ENCODE measurements at regions not wholly inside any gene's neighbourhood (a gene's known extent, or its start where the extent isn't known, plus 50 kb on each side); places are given as distances from the start of the nearest gene placed in this dataset.

GRCh38 chr15:97346221-97346620 lies 614.3 kb upstream of the ARRDC4 start:
- no peak for DNase-seq (ENCODE audit: low spot score)

GRCh38 chr15:97350813-97351212 lies 609.7 kb upstream of the ARRDC4 start:
- no peak for DNase-seq (ENCODE audit: low spot score)

GRCh38 chr15:97383516-97383915 lies 577.0 kb upstream of the ARRDC4 start:
- no peak for DNase-seq (ENCODE audit: low spot score)

GRCh38 chr15:97386940-97387339 lies 573.6 kb upstream of the ARRDC4 start:
- no peak for DNase-seq (ENCODE audit: low spot score)

GRCh38 chr15:97401195-97401594 lies 559.3 kb upstream of the ARRDC4 start:
- no peak for DNase-seq (ENCODE audit: low spot score)

- DNase-seq (ENCODE audit: low spot score): no peak
These were observed 558.5 kb upstream of the ARRDC4 start for GRCh38 chr15:97401970-97402369.

GRCh38 chr15:97406841-97407240 lies 553.7 kb upstream of the ARRDC4 start:
- no peak for DNase-seq (ENCODE audit: low spot score)

- DNase-seq (ENCODE audit: low spot score): no peak
These were observed 549.5 kb upstream of the ARRDC4 start for GRCh38 chr15:97410897-97411575.

- no peak for DNase-seq (ENCODE audit: low spot score)
These were observed 540.4 kb upstream of the ARRDC4 start for GRCh38 chr15:97420130-97420529.

GRCh38 chr15:97425596-97425995 lies 534.9 kb upstream of the ARRDC4 start:
- no peak for DNase-seq (ENCODE audit: low spot score)

- no peak for DNase-seq (ENCODE audit: low spot score)
These were observed 517.4 kb upstream of the ARRDC4 start for GRCh38 chr15:97443101-97443500.

- no peak for DNase-seq (ENCODE audit: low spot score)
These were observed 514.4 kb upstream of the ARRDC4 start for GRCh38 chr15:97446138-97446537.

GRCh38 chr15:97456521-97457202 lies 503.8 kb upstream of the ARRDC4 start:
- no peak for DNase-seq (ENCODE audit: low spot score)

- no peak for DNase-seq (ENCODE audit: low spot score)
These were observed 503.2 kb upstream of the ARRDC4 start for GRCh38 chr15:97457203-97457847.

GRCh38 chr15:97459771-97460170 lies 500.7 kb upstream of the ARRDC4 start:
- no peak for DNase-seq (ENCODE audit: low spot score)

GRCh38 chr15:97461226-97461625 lies 499.3 kb upstream of the ARRDC4 start:
- DNase-seq (ENCODE audit: low spot score): no peak

GRCh38 chr15:97463696-97464095 lies 496.8 kb upstream of the ARRDC4 start:
- DNase-seq (ENCODE audit: low spot score): no peak

- no peak for DNase-seq (ENCODE audit: low spot score)
These were observed 490.1 kb upstream of the ARRDC4 start for GRCh38 chr15:97470417-97470816.

- no peak for DNase-seq (ENCODE audit: low spot score)
These were observed 486.9 kb upstream of the ARRDC4 start for GRCh38 chr15:97473627-97474026.

- no peak for DNase-seq (ENCODE audit: low spot score)
These were observed 480.5 kb upstream of the ARRDC4 start for GRCh38 chr15:97479957-97480356.

GRCh38 chr15:97482521-97482920 lies 478.0 kb upstream of the ARRDC4 start:
- DNase-seq (ENCODE audit: low spot score): peak; percentile 1

GRCh38 chr15:97483232-97483631 lies 477.3 kb upstream of the ARRDC4 start:
- DNase-seq (ENCODE audit: low spot score): no peak

- no peak for DNase-seq (ENCODE audit: low spot score)
These were observed 470.1 kb upstream of the ARRDC4 start for GRCh38 chr15:97490429-97490828.
